ENCODE measurements at regions not wholly inside any gene's neighbourhood (a gene's known extent, or its start where the extent isn't known, plus 50 kb on each side); places are given as distances from the start of the nearest gene placed in this dataset.

- no peak for TF ChIP-seq REST (IDR thresholded peaks at IDR 0.05; ENCODE audit: insufficient read depth in 1 of 2, low read depth in 2 of 2, low read length in 2 of 2)
- TF ChIP-seq TAF1 (IDR thresholded peaks at IDR 0.05; ENCODE audit: borderline replicate concordance, insufficient read depth, low read length), result no peak
- no peak for TF ChIP-seq POLR2AphosphoS5 (IDR thresholded peaks at IDR 0.05; ENCODE audit: low read depth, low read length)
- no peak for TF ChIP-seq FOXP2 (optimal IDR thresholded peaks at IDR 0.05; ENCODE audit: borderline replicate concordance, extremely low read depth, extremely low read length, insufficient read depth)
- TF ChIP-seq SIN3A (IDR thresholded peaks at IDR 0.05; ENCODE audit: borderline replicate concordance, insufficient read depth, low read length), result no peak
These were observed 512.2 kb upstream of the MARCKS start for GRCh38 chr6:113344969-113345368.

- TF ChIP-seq REST (IDR thresholded peaks at IDR 0.05; ENCODE audit: insufficient read depth in 1 of 2, low read depth in 2 of 2, low read length in 2 of 2) (no peak), POLR2AphosphoS5 (IDR thresholded peaks at IDR 0.05; ENCODE audit: low read depth, low read length) (no peak), SIN3A (IDR thresholded peaks at IDR 0.05; ENCODE audit: borderline replicate concordance, insufficient read depth, low read length) (no peak), TAF1 (IDR thresholded peaks at IDR 0.05; ENCODE audit: borderline replicate concordance, insufficient read depth, low read length) (no peak), FOXP2 (optimal IDR thresholded peaks at IDR 0.05; ENCODE audit: borderline replicate concordance, extremely low read depth, extremely low read length, insufficient read depth) (no peak)
These were observed 509.7 kb upstream of the MARCKS start for GRCh38 chr6:113347436-113347835.

DNA sequence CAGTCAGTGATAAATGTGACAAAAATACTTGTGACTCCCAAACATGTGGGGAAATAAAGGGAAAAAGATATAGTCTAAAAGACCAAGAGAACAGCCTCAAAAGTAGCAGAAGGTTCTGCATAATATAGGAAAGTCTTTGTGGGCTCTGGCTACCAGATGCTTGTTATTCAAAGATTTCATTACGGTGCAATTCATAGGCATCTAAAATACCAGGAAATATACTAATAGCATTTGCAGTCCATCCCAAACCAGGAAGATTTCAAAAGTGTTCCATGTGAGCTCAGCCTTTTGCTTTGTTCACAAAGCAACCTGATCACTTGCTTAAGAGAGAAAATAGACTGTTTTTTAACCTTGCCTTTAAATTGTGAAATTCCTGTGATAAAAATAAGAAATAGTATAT lies 506.7 kb upstream of the MARCKS start:
- TF ChIP-seq SIN3A (IDR thresholded peaks at IDR 0.05; ENCODE audit: borderline replicate concordance, insufficient read depth, low read length), result no peak
- TF ChIP-seq TAF1 (IDR thresholded peaks at IDR 0.05; ENCODE audit: borderline replicate concordance, insufficient read depth, low read length), result no peak
- no peak for TF ChIP-seq FOXP2 (optimal IDR thresholded peaks at IDR 0.05; ENCODE audit: borderline replicate concordance, extremely low read depth, extremely low read length, insufficient read depth)

DNA sequence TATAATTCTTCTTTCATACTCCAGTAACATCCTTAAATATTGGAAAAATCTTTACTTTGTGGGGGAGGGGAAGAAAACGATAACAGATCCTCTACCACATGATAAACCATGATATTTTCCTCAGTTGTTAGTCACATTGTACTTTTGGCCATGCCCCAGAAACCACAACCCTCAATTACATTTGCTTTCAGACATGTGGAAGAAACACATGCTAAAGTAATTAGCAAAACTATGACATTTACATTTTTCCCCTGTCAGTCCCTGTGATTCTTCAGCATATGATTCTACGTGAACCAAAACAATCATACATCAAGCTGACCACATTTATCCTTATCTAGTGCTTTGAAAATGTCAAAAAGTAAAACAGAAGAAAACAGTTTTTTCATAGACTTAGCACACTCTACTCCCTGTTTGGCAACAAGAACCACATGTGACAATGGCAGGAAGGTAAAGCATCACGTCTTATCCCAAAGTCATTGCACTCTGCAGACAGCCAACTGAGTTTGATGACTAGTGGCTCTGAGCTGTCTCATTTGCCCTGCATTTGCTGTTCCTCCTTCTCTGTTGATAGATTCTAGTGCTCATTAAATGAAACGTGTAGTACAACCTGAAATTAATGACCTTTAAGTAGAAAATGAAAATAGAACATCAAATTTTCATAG lies 505.8 kb upstream of the MARCKS start:
- no peak for TF ChIP-seq FOXP2 (optimal IDR thresholded peaks at IDR 0.05; ENCODE audit: borderline replicate concordance, extremely low read depth, extremely low read length, insufficient read depth)
- no peak for TF ChIP-seq POLR2AphosphoS5 (IDR thresholded peaks at IDR 0.05; ENCODE audit: low read depth, low read length)
- TF ChIP-seq SIN3A (IDR thresholded peaks at IDR 0.05; ENCODE audit: borderline replicate concordance, insufficient read depth, low read length), result no peak
- no peak for TF ChIP-seq REST (IDR thresholded peaks at IDR 0.05; ENCODE audit: insufficient read depth in 1 of 2, low read depth in 2 of 2, low read length in 2 of 2)
- no peak for TF ChIP-seq TAF1 (IDR thresholded peaks at IDR 0.05; ENCODE audit: borderline replicate concordance, insufficient read depth, low read length)

GRCh38 chr6:113352029-113352801 lies 504.9 kb upstream of the MARCKS start:
- TF ChIP-seq SIN3A (IDR thresholded peaks at IDR 0.05; ENCODE audit: borderline replicate concordance, insufficient read depth, low read length) (no peak), POLR2AphosphoS5 (IDR thresholded peaks at IDR 0.05; ENCODE audit: low read depth, low read length) (no peak), REST (IDR thresholded peaks at IDR 0.05; ENCODE audit: insufficient read depth in 1 of 2, low read depth in 2 of 2, low read length in 2 of 2) (no peak), TAF1 (IDR thresholded peaks at IDR 0.05; ENCODE audit: borderline replicate concordance, insufficient read depth, low read length) (no peak)
